ENCODE measurements at regions not wholly inside any gene's neighbourhood (a gene's known extent, or its start where the extent isn't known, plus 50 kb on each side); places are given as distances from the start of the nearest gene placed in this dataset.

DNA sequence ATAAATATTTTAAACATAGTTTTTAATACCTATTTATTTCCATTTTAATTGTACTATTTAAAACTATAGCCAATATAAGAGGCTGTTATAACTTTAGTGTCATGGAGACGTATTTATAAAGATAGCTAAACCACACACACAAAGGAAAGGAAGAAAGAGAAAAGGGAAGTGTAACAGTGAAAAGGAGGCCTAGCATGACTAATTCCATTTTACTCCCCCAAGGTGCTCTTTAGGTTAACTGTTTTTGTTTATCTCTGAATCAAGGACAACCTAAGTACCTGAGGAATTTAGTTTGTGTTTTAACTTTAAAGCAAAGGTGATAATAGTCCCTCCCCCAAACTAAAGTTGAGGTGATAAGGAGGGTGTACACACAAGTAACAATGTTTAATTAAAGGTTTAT is 1188.9 kb upstream of the C9orf72 start:
- ChIA-PET POLR2A (no interaction called here), CTCF (interaction anchor here (1.3 kb wide), 1 partner anchor 12 kb away, joined by 3 read pairs; no protein-coding TSS in a partner anchor), RAD21 (ENCODE audit: low non-redundant PET in 1 of 2, low total read pairs in 2 of 2, uncharacterized antibody in 2 of 2, unreplicated experiment in 2 of 2) (no interaction called here)
- H3K4me1 ChIP-seq (ENCODE audit: control insufficient read depth in 1 of 2, insufficient read depth in 2 of 2, low read length in 2 of 2): no peaks in the 10 kb centered on the region
- no peaks in the 10 kb centered on the region for H3K36me3 ChIP-seq (ENCODE audit: control insufficient read depth in 1 of 2, insufficient read depth in 2 of 2, low read length in 2 of 2)
- no peaks in the 10 kb centered on the region for H3K9me3 ChIP-seq (ENCODE audit: control insufficient read depth in 1 of 2, insufficient read depth in 1 of 2, low read depth in 1 of 2, low read length in 2 of 2)
- no TSS peak for BruUV-seq (replicated peaks)
- no peak overlapping the region for H2AFZ ChIP-seq (ENCODE audit: low read depth, low read length, poor library complexity, severe bottlenecking)
- DNase-seq (ENCODE audit: low read depth, low spot score): no peak
- no peak overlapping the region for H3K4me3 ChIP-seq (replicated peaks in 1 of 2; ENCODE audit: low read depth in 1 of 2, low read length in 2 of 2)
- TF ChIP-seq SIN3A (IDR thresholded peaks at IDR 0.05; ENCODE audit: low read depth) (no peak), EZH2phosphoT487 (IDR thresholded peaks at IDR 0.05; ENCODE audit: borderline replicate concordance) (no peak), TCF7L2 (IDR thresholded peaks at IDR 0.05; ENCODE audit: borderline replicate concordance, extremely low read depth, insufficient read depth, insufficient read length) (no peak)
- TF ChIP-seq, protein P1, sequence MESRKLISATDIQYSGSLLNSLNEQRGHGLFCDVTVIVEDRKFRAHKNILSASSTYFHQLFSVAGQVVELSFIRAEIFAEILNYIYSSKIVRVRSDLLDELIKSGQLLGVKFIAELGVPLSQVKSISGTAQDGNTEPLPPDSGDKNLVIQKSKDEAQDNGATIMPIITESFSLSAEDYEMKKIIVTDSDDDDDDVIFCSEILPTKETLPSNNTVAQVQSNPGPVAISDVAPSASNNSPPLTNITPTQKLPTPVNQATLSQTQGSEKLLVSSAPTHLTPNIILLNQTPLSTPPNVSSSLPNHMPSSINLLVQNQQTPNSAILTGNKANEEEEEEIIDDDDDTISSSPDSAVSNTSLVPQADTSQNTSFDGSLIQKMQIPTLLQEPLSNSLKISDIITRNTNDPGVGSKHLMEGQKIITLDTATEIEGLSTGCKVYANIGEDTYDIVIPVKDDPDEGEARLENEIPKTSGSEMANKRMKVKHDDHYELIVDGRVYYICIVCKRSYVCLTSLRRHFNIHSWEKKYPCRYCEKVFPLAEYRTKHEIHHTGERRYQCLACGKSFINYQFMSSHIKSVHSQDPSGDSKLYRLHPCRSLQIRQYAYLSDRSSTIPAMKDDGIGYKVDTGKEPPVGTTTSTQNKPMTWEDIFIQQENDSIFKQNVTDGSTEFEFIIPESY (IDR thresholded peaks at IDR 0.05; ENCODE audit: extremely low read depth, insufficient replicate concordance, low read length): no peak
- no peaks in the 10 kb centered on the region for H4K20me1 ChIP-seq (ENCODE audit: insufficient read depth)
- H3K9ac ChIP-seq (ENCODE audit: low read length): no peak overlapping the region
- H3K9me2 ChIP-seq (ENCODE audit: insufficient read depth): no peaks in the 10 kb centered on the region
- H3K27ac ChIP-seq (ENCODE audit: low read depth, low read length): no peak overlapping the region
- no peaks in the 10 kb centered on the region for H3K27me3 ChIP-seq (ENCODE audit: insufficient read depth, low read length)
- intact Hi-C loops (cut with micrococcal nuclease): no loop called here
- H3K79me2 ChIP-seq (ENCODE audit: insufficient read depth, low read length): no peaks in the 10 kb centered on the region
- ATAC-seq: no peak
- no peak overlapping the region for H3K4me2 ChIP-seq (ENCODE audit: low read length)

DNA sequence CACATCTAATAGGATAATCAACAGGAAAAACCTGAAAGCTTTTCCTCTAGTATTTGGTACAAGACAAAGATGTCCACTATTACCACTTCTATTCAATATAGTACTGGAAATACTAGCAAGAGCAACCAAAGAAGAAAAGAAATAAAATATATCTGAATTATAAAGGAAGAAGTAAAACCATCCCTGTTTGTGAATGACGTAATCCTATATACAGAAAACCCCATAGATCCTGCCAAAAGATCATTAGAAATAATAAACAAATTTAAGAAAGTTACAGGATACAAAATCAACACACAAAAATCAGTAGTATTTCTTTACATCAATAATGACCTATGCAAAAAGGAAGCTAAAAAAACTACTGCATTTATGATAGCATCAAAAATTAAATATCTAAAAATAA is 1191.3 kb upstream of the C9orf72 start:
- ChIA-PET RAD21 (ENCODE audit: low non-redundant PET in 1 of 2, low total read pairs in 2 of 2, uncharacterized antibody in 2 of 2, unreplicated experiment in 2 of 2) (no interaction called here), CTCF (no interaction called here), POLR2A (no interaction called here)
- Histone ChIP-seq H3K27me3 (ENCODE audit: insufficient read depth, low read length) (no peaks in the 10 kb centered on the region), H2AFZ (ENCODE audit: low read depth, low read length, poor library complexity, severe bottlenecking) (no peak overlapping the region), H3K4me1 (ENCODE audit: control insufficient read depth in 1 of 2, insufficient read depth in 2 of 2, low read length in 2 of 2) (no peaks in the 10 kb centered on the region), H3K4me2 (ENCODE audit: low read length) (no peak overlapping the region), H3K79me2 (ENCODE audit: insufficient read depth, low read length) (no peaks in the 10 kb centered on the region), H3K36me3 (ENCODE audit: control insufficient read depth in 1 of 2, insufficient read depth in 2 of 2, low read length in 2 of 2) (no peaks in the 10 kb centered on the region), H3K4me3 (replicated peaks in 1 of 2; ENCODE audit: low read depth in 1 of 2, low read length in 2 of 2) (no peak overlapping the region), H4K20me1 (ENCODE audit: insufficient read depth) (no peaks in the 10 kb centered on the region), H3K9ac (ENCODE audit: low read length) (no peak overlapping the region), H3K27ac (ENCODE audit: low read depth, low read length) (no peak overlapping the region), H3K9me2 (ENCODE audit: insufficient read depth) (no peaks in the 10 kb centered on the region), H3K9me3 (ENCODE audit: control insufficient read depth in 1 of 2, insufficient read depth in 1 of 2, low read depth in 1 of 2, low read length in 2 of 2) (no peaks in the 10 kb centered on the region)
- BruUV-seq (replicated peaks): no TSS peak
- no peak for TF ChIP-seq EZH2phosphoT487 (IDR thresholded peaks at IDR 0.05; ENCODE audit: borderline replicate concordance)
- TF ChIP-seq JUND (IDR thresholded peaks at IDR 0.05): no peak
- TF ChIP-seq YY1 (IDR thresholded peaks at IDR 0.05; ENCODE audit: extremely low read depth, insufficient replicate concordance, low read depth, low read length): no peak
- TF ChIP-seq, protein P2, sequence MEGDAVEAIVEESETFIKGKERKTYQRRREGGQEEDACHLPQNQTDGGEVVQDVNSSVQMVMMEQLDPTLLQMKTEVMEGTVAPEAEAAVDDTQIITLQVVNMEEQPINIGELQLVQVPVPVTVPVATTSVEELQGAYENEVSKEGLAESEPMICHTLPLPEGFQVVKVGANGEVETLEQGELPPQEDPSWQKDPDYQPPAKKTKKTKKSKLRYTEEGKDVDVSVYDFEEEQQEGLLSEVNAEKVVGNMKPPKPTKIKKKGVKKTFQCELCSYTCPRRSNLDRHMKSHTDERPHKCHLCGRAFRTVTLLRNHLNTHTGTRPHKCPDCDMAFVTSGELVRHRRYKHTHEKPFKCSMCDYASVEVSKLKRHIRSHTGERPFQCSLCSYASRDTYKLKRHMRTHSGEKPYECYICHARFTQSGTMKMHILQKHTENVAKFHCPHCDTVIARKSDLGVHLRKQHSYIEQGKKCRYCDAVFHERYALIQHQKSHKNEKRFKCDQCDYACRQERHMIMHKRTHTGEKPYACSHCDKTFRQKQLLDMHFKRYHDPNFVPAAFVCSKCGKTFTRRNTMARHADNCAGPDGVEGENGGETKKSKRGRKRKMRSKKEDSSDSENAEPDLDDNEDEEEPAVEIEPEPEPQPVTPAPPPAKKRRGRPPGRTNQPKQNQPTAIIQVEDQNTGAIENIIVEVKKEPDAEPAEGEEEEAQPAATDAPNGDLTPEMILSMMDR (IDR thresholded peaks at IDR 0.05 in 2 of 3, conservative IDR thresholded peaks at IDR 0.05 in 1 of 3; ENCODE audit: borderline replicate concordance in 1 of 3, insufficient read depth in 1 of 3, low read depth in 2 of 3, low read length in 2 of 3): no peak
- no peak for TF ChIP-seq ZFX (IDR thresholded peaks at IDR 0.05)
- no peak for TF ChIP-seq EZH2 (IDR thresholded peaks at IDR 0.05)
- TF ChIP-seq TCF7L2 (IDR thresholded peaks at IDR 0.05; ENCODE audit: borderline replicate concordance, extremely low read depth, insufficient read depth, insufficient read length): no peak
- TF ChIP-seq RAD21 (IDR thresholded peaks at IDR 0.05; ENCODE audit: low read depth): no peak
- TF ChIP-seq CBX3 (IDR thresholded peaks at IDR 0.05; ENCODE audit: low read depth): no peak
- TF ChIP-seq EGR1 (IDR thresholded peaks at IDR 0.05; ENCODE audit: low read depth): no peak
- ATAC-seq: no peak
- no peak for DNase-seq (ENCODE audit: low read depth, low spot score)
- intact Hi-C loops (cut with micrococcal nuclease): no loop called here
